ENCODE measurements at regions not wholly inside any gene's neighbourhood (a gene's known extent, or its start where the extent isn't known, plus 50 kb on each side); places are given as distances from the start of the nearest gene placed in this dataset.

- no peak for TF ChIP-seq ARNT (IDR thresholded peaks at IDR 0.05)
- TF ChIP-seq SUZ12 (IDR thresholded peaks at IDR 0.05): no peak
- no peak for TF ChIP-seq HDGF (IDR thresholded peaks at IDR 0.05; ENCODE audit: borderline replicate concordance)
- TF ChIP-seq NFRKB (IDR thresholded peaks at IDR 0.05): no peak
- no peak for TF ChIP-seq CTBP1 (IDR thresholded peaks at IDR 0.05; ENCODE audit: borderline replicate concordance)
Measured at GRCh38 chr2:23009545-23010149, 375.3 kb upstream of the KLHL29 start.
